Endothelial cell of umbilical vein (primary cell): ENCODE measurements at regions not wholly inside any gene's neighbourhood (a gene's known extent, or its start where the extent isn't known, plus 50 kb on each side); places are given as distances from the start of the nearest gene placed in this dataset.

Experiments
- EZH2 ChIP-seq: IDR thresholded peaks from 2 replicates; pipeline ENCODE4 v1.6.1; 2012; ENCODE audit warnings: borderline replicate concordance, low read depth, mild to moderate bottlenecking, moderate library complexity, low read length, inconsistent platforms; ENCODE audit not compliant: severe bottlenecking
- JUN ChIP-seq: IDR thresholded peaks from 2 replicates; pipeline ENCODE4 v1.6.1; 2011; ENCODE audit warnings: borderline replicate concordance, low read depth; ENCODE audit not compliant: insufficient read length, insufficient read depth
- MAX ChIP-seq: IDR thresholded peaks from 2 replicates; pipeline ENCODE4 v1.6.1; 2011; ENCODE audit not compliant: insufficient read depth, insufficient read length
- POLR2A ChIP-seq: IDR thresholded peaks from 2 replicates; pipeline ENCODE4 v1.6.1; 2012; ENCODE audit warnings: low read depth, mild to moderate bottlenecking, control low read depth, low read length
- TF ChIP-seq, protein P1 (sequence below), 2 donors: IDR thresholded peaks; 1 replicate in 1 of 2; 2 replicates in 1 of 2; pipeline ENCODE4 v1.5.1; 2011; ENCODE audit warnings: low read length in 2 of 2, mild to moderate bottlenecking in 2 of 2, moderate library complexity in 2 of 2, control low read depth in 1 of 2, inconsistent platforms in 1 of 2, low read depth in 1 of 2; ENCODE audit not compliant: insufficient read depth in 1 of 2; ENCODE audit errors: extremely low read depth in 1 of 2

DNA sequence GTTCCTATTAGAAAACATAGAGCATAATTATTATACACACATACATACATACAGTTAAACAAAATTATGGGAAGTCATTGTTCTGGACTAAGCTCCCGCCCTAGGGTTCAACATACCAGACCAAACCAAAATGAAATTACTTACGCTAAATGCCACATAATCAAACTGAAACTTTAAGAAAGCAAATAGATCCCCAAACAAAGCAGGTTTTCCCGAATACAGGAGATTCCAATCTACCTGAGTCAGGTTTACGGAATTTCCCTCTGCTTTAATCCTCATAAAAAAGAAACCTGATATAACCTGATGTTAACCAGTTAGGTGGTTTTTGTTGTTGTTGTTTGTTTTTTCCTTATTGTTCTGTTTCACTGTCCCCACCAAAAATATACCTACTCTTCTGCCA lies 1886.9 kb downstream of the NCAM2 start:
- no peak for TF ChIP-seq EZH2
- TF ChIP-seq, protein P1, sequence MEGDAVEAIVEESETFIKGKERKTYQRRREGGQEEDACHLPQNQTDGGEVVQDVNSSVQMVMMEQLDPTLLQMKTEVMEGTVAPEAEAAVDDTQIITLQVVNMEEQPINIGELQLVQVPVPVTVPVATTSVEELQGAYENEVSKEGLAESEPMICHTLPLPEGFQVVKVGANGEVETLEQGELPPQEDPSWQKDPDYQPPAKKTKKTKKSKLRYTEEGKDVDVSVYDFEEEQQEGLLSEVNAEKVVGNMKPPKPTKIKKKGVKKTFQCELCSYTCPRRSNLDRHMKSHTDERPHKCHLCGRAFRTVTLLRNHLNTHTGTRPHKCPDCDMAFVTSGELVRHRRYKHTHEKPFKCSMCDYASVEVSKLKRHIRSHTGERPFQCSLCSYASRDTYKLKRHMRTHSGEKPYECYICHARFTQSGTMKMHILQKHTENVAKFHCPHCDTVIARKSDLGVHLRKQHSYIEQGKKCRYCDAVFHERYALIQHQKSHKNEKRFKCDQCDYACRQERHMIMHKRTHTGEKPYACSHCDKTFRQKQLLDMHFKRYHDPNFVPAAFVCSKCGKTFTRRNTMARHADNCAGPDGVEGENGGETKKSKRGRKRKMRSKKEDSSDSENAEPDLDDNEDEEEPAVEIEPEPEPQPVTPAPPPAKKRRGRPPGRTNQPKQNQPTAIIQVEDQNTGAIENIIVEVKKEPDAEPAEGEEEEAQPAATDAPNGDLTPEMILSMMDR (IDR thresholded peaks at IDR 0.05; ENCODE audit: extremely low read depth in 1 of 2, insufficient read depth in 1 of 2, low read depth in 1 of 2, low read length in 2 of 2), result no peak
- TF ChIP-seq MAX, result no peak
- no peak for TF ChIP-seq POLR2A
- TF ChIP-seq JUN, result no peak
